Keratinocyte (primary cell): ENCODE measurements at regions not wholly inside any gene's neighbourhood (a gene's known extent, or its start where the extent isn't known, plus 50 kb on each side); places are given as distances from the start of the nearest gene placed in this dataset.

Source experiments
- DNase-seq: peaks from one replicate; pipeline ENCODE4 v3.0.0-alpha.2; 2011; ENCODE audit warnings: low read depth, missing footprints, low spot score
- FAIRE-seq: peaks from 2 replicates; lab custom pipeline; 2011; peaks lifted over from hg19 to GRCh38; lab: Jason Lieb, UNC
- H2AFZ ChIP-seq: 2 replicates; pipeline ENCODE4 v1.6.0; 2012; ENCODE audit warnings: low read length, control low read depth, inconsistent platforms; ENCODE audit not compliant: control insufficient read depth
- H3K27ac ChIP-seq: 2 replicates; pipeline ENCODE4 v1.5.1; 2011; ENCODE audit warnings: low read length; ENCODE audit not compliant: control insufficient read depth, insufficient read depth
- H3K27me3 ChIP-seq: 3 replicates; pipeline ENCODE4 v1.6.0; 2011; ENCODE audit warnings: low read length; ENCODE audit not compliant: control insufficient read depth, insufficient read depth; ENCODE audit errors: extremely low read depth
- H3K36me3 ChIP-seq, 2 experiments: 2 replicates in 1 of 2; 3 replicates in 1 of 2; pipeline ENCODE4 v1.5.1; 2011; ENCODE audit warnings: low read length in 2 of 2, mild to moderate bottlenecking in 1 of 2; ENCODE audit not compliant: control insufficient read depth in 2 of 2, insufficient read depth in 2 of 2; ENCODE audit errors: extremely low read depth in 1 of 2
- H3K4me1 ChIP-seq: 3 replicates; pipeline ENCODE4 v1.5.1; 2011; ENCODE audit warnings: low read length; ENCODE audit not compliant: control insufficient read depth, insufficient read depth; ENCODE audit errors: extremely low read depth
- H3K4me2 ChIP-seq: 3 replicates; pipeline ENCODE4 v1.6.0; 2011; ENCODE audit warnings: low read depth, low read length; ENCODE audit not compliant: control insufficient read depth, insufficient read depth; ENCODE audit errors: extremely low read depth
- H3K4me3 ChIP-seq, 3 experiments: fragments of 200-600 bp in 1 of 3; sonication (generic) in 1 of 3; 2 replicates in 2 of 3; 3 replicates in 1 of 3; pipeline ENCODE4 v1.5.1; 2011 to 2016; ENCODE audit warnings: low read length in 3 of 3, mild to moderate bottlenecking in 3 of 3, control low read depth in 2 of 3, inconsistent platforms in 1 of 3, low read depth in 1 of 3, mixed read lengths in 1 of 3, mixed run types in 1 of 3, moderate library complexity in 1 of 3; ENCODE audit not compliant: control insufficient read depth in 2 of 3, insufficient read depth in 2 of 3; ENCODE audit errors: extremely low read depth in 1 of 3
- H3K79me2 ChIP-seq: 2 replicates; pipeline ENCODE4 v1.6.0; 2012; ENCODE audit warnings: low read length; ENCODE audit not compliant: control insufficient read depth, insufficient read depth
- H3K9ac ChIP-seq: 3 replicates; pipeline ENCODE4 v1.6.0; 2011; ENCODE audit warnings: low read length; ENCODE audit not compliant: control insufficient read depth, insufficient read depth; ENCODE audit errors: extremely low read depth
- H3K9me1 ChIP-seq: 3 replicates; pipeline ENCODE4 v1.6.0; 2011; ENCODE audit warnings: low read length; ENCODE audit not compliant: control insufficient read depth, insufficient read depth; ENCODE audit errors: extremely low read depth
- H3K9me3 ChIP-seq: 2 replicates; pipeline ENCODE4 v1.5.1; 2012; ENCODE audit warnings: low read depth, low read length; ENCODE audit not compliant: control insufficient read depth
- H4K20me1 ChIP-seq: 3 replicates; pipeline ENCODE4 v1.6.0; 2011; ENCODE audit warnings: low read length; ENCODE audit not compliant: control insufficient read depth, insufficient read depth; ENCODE audit errors: extremely low read depth
- EZH2 ChIP-seq: IDR thresholded peaks from one replicate; pipeline ENCODE4 v1.6.1; 2012; ENCODE audit warnings: inconsistent platforms, mild to moderate bottlenecking, low read length, moderate library complexity
- dilution Hi-C: fragments of 300-500 bp; cut with MboI; formaldehyde crosslinking; loops from one replicate; pipeline ENCODE4 v1.7.0; 2020; ENCODE audit warnings: low sequenced_read_pairs; ENCODE audit not compliant: extremely low pct_ligation_motif_present
- TF ChIP-seq, protein P1 (sequence below), 3 experiments: IDR thresholded peaks in 1 of 3; conservative IDR thresholded peaks in 1 of 3; optimal IDR thresholded peaks in 1 of 3; 2 replicates in 2 of 3; 3 replicates in 1 of 3; pipeline versions ENCODE3 to v1.5.1; 2011; ENCODE audit warnings: low read length in 3 of 3, mild to moderate bottlenecking in 3 of 3, moderate library complexity in 2 of 3, control low read depth in 1 of 3, inconsistent platforms in 1 of 3; ENCODE audit not compliant: insufficient read depth in 2 of 3; ENCODE audit errors: extremely low read depth in 1 of 3

DNA sequence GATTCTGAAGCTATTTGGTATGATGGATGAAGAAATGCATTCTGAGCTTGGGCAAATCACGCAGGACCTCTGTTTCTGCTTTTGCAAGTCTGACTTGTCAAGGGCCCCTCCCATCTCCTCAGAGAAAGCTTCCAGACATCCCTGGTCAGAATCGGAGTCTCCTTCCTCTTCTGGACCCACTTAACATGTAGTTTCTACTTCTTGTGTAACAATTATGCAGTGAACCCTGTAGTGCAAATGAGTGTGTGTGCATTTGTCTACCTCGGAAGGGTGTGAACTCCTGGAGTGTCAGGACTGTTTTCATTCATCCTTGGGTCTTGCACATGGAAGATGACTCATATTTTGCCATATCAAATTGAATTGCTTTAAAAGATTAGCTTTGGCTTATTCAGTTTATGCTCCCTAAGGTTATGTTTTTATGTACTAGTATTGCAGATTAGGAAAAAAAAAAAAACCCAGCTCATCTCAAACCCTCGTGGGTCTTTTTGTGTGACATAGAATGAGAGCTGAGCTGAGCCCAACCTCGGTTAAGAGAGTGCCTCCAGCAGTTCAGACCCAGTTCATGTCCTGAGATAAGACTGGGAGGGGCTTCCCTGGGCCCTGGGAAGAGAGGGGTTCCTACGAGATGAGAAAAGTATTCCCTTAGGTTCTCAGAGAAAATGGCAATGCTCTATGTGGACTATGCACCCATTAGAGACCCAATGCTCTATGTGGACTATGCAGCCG is 61.1 kb upstream of the RPL34 start:
- Histone ChIP-seq H3K27ac (no peak overlapping the region), H3K4me3 (no peak overlapping the region), H3K9me1 (no peaks in the 10 kb centered on the region), H3K27me3 (no peaks in the 10 kb centered on the region), H3K9ac (no peak overlapping the region), H3K79me2 (no peaks in the 10 kb centered on the region), H3K4me2 (no peak overlapping the region), H3K9me3 (no peaks in the 10 kb centered on the region), H3K36me3 (no peaks in the 10 kb centered on the region), H3K4me1 (no peaks in the 10 kb centered on the region), H4K20me1 (no peaks in the 10 kb centered on the region), H2AFZ (no peak overlapping the region)
- TF ChIP-seq, protein P1, sequence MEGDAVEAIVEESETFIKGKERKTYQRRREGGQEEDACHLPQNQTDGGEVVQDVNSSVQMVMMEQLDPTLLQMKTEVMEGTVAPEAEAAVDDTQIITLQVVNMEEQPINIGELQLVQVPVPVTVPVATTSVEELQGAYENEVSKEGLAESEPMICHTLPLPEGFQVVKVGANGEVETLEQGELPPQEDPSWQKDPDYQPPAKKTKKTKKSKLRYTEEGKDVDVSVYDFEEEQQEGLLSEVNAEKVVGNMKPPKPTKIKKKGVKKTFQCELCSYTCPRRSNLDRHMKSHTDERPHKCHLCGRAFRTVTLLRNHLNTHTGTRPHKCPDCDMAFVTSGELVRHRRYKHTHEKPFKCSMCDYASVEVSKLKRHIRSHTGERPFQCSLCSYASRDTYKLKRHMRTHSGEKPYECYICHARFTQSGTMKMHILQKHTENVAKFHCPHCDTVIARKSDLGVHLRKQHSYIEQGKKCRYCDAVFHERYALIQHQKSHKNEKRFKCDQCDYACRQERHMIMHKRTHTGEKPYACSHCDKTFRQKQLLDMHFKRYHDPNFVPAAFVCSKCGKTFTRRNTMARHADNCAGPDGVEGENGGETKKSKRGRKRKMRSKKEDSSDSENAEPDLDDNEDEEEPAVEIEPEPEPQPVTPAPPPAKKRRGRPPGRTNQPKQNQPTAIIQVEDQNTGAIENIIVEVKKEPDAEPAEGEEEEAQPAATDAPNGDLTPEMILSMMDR (optimal IDR thresholded peaks at IDR 0.05 in 1 of 3, IDR thresholded peaks at IDR 0.05 in 1 of 3, conservative IDR thresholded peaks at IDR 0.05 in 1 of 3; ENCODE audit: extremely low read depth in 1 of 3, insufficient read depth in 2 of 3, low read length in 3 of 3), result no peak
- no peak for TF ChIP-seq EZH2
- dilution Hi-C loops, result no loop called here
- DNase-seq (no peak), FAIRE-seq (no peak)

DNA sequence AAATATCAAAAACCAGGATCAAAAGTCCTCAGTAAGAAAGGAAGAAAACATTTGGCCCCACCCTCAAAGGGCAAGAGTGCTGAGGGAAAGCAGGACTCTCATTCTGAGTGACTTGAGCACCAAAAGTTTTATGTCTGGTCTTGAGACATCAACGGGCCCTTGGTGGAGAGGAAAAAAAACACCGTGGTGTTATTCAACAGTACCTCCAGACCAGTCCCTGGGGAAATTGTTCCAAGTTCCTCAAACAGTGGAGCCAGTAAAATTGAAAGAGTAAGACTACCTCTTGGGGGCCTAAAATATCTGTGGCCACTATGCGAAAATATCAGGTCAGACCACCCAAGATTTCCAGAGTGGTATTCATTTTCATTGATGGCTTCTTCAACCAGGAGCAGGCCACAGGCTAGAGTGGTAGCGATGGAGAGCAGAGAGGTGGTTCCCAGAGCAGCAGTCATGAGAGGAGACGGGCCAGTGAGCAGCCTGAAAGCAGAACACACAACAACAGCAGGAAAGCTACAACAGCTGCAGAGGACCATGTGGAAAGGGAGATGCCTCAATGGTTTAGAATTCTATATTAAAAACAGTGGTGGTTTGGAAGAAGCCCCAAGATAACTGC is 63.7 kb upstream of the RPL34 start:
- H3K79me2 ChIP-seq, result no peaks in the 10 kb centered on the region
- no peak overlapping the region for H3K4me2 ChIP-seq
- no peaks in the 10 kb centered on the region for H3K4me1 ChIP-seq
- FAIRE-seq (no peak), DNase-seq (no peak)
- dilution Hi-C loops, result no loop called here
- no peaks in the 10 kb centered on the region for H4K20me1 ChIP-seq
- H3K27me3 ChIP-seq, result no peaks in the 10 kb centered on the region
- H2AFZ ChIP-seq, result no peak overlapping the region
- no peak overlapping the region for H3K4me3 ChIP-seq
- no peak overlapping the region for H3K9ac ChIP-seq
- H3K27ac ChIP-seq, result no peak overlapping the region
- TF ChIP-seq, protein P1 (optimal IDR thresholded peaks at IDR 0.05 in 1 of 3, IDR thresholded peaks at IDR 0.05 in 1 of 3, conservative IDR thresholded peaks at IDR 0.05 in 1 of 3; ENCODE audit: extremely low read depth in 1 of 3, insufficient read depth in 2 of 3, low read length in 3 of 3), result no peak
- TF ChIP-seq EZH2, result no peak
- H3K9me1 ChIP-seq, result no peaks in the 10 kb centered on the region
- H3K9me3 ChIP-seq, result no peaks in the 10 kb centered on the region
- no peaks in the 10 kb centered on the region for H3K36me3 ChIP-seq
